ENCODE measurements at regions not wholly inside any gene's neighbourhood (a gene's known extent, or its start where the extent isn't known, plus 50 kb on each side); places are given as distances from the start of the nearest gene placed in this dataset.

- Mint-ChIP-seq H3K9me3 (peaks cover 14% of the 10 kb centered on the region), H3K4me3 (no peak overlapping the region), H3K4me1 (ENCODE audit: low read depth) (no peaks in the 10 kb centered on the region), H3K36me3 (ENCODE audit: insufficient read depth) (no peaks in the 10 kb centered on the region), H3K27me3 (ENCODE audit: low read depth) (no peaks in the 10 kb centered on the region)
- ATAC-seq: no peak
- no peak for DNase-seq
Observed at GRCh38 chr10:55137063-55137462, 336.0 kb upstream of the PCDH15 start.

GRCh38 chr10:55104738-55105137 is 303.7 kb upstream of the PCDH15 start:
- no peaks in the 10 kb centered on the region for H3K4me1 Mint-ChIP-seq (ENCODE audit: low read depth)
- no peak overlapping the region for H3K4me3 Mint-ChIP-seq
- H3K9me3 Mint-ChIP-seq: peaks cover 7% of the 10 kb centered on the region
- no peaks in the 10 kb centered on the region for H3K36me3 Mint-ChIP-seq (ENCODE audit: insufficient read depth)
- no peaks in the 10 kb centered on the region for H3K27me3 Mint-ChIP-seq (ENCODE audit: low read depth)
- no peak for DNase-seq
- ATAC-seq: no peak

- no peak for ATAC-seq
- Mint-ChIP-seq H3K4me1 (ENCODE audit: low read depth) (no peaks in the 10 kb centered on the region), H3K9me3 (peaks cover 6% of the 10 kb centered on the region), H3K27me3 (ENCODE audit: low read depth) (no peaks in the 10 kb centered on the region), H3K36me3 (ENCODE audit: insufficient read depth) (no peaks in the 10 kb centered on the region), H3K4me3 (no peak overlapping the region)
- no peak for DNase-seq
Observed at GRCh38 chr10:55098452-55098851, 297.4 kb upstream of the PCDH15 start.

- ATAC-seq: no peak
- no peak overlapping the region for H3K4me3 Mint-ChIP-seq
- no peaks in the 10 kb centered on the region for H3K9me3 Mint-ChIP-seq
- no peaks in the 10 kb centered on the region for H3K27me3 Mint-ChIP-seq (ENCODE audit: low read depth)
- H3K36me3 Mint-ChIP-seq (ENCODE audit: insufficient read depth): no peaks in the 10 kb centered on the region
- DNase-seq: no peak
- H3K4me1 Mint-ChIP-seq (ENCODE audit: low read depth): no peaks in the 10 kb centered on the region
Observed at GRCh38 chr10:55091691-55092328, 290.8 kb upstream of the PCDH15 start.

- DNase-seq (no peak), ATAC-seq (no peak)
- H3K4me3 Mint-ChIP-seq: no peak overlapping the region
- no peaks in the 10 kb centered on the region for H3K27me3 Mint-ChIP-seq (ENCODE audit: low read depth)
- no peaks in the 10 kb centered on the region for H3K4me1 Mint-ChIP-seq (ENCODE audit: low read depth)
- H3K36me3 Mint-ChIP-seq (ENCODE audit: insufficient read depth): no peaks in the 10 kb centered on the region
- H3K9me3 Mint-ChIP-seq: peaks cover 32% of the 10 kb centered on the region
Observed at GRCh38 chr10:55078121-55078520, 277.1 kb upstream of the PCDH15 start.

GRCh38 chr10:55065185-55065584 is 264.2 kb upstream of the PCDH15 start:
- Mint-ChIP-seq H3K27me3 (ENCODE audit: low read depth) (no peaks in the 10 kb centered on the region), H3K36me3 (ENCODE audit: insufficient read depth) (no peaks in the 10 kb centered on the region), H3K4me1 (ENCODE audit: low read depth) (no peaks in the 10 kb centered on the region), H3K4me3 (no peak overlapping the region), H3K9me3 (peaks cover 6% of the 10 kb centered on the region)
- ATAC-seq: no peak
- no peak for DNase-seq

GRCh38 chr10:55063811-55064210 is 262.8 kb upstream of the PCDH15 start:
- Mint-ChIP-seq H3K4me1 (ENCODE audit: low read depth) (no peaks in the 10 kb centered on the region), H3K27me3 (ENCODE audit: low read depth) (no peaks in the 10 kb centered on the region), H3K36me3 (ENCODE audit: insufficient read depth) (no peaks in the 10 kb centered on the region), H3K4me3 (no peak overlapping the region), H3K9me3 (peaks cover 6% of the 10 kb centered on the region)
- ATAC-seq (no peak), DNase-seq (no peak)

- Mint-ChIP-seq H3K27me3 (ENCODE audit: low read depth) (no peaks in the 10 kb centered on the region), H3K4me3 (no peak overlapping the region), H3K9me3 (peaks cover 6% of the 10 kb centered on the region), H3K4me1 (ENCODE audit: low read depth) (no peaks in the 10 kb centered on the region), H3K36me3 (ENCODE audit: insufficient read depth) (no peaks in the 10 kb centered on the region)
- no peak for DNase-seq
- no peak for ATAC-seq
Observed at GRCh38 chr10:55062349-55062748, 261.3 kb upstream of the PCDH15 start.

GRCh38 chr10:55058800-55059199 is 257.8 kb upstream of the PCDH15 start:
- peaks cover 8% of the 10 kb centered on the region for H3K9me3 Mint-ChIP-seq
- H3K27me3 Mint-ChIP-seq (ENCODE audit: low read depth): no peaks in the 10 kb centered on the region
- no peaks in the 10 kb centered on the region for H3K36me3 Mint-ChIP-seq (ENCODE audit: insufficient read depth)
- H3K4me3 Mint-ChIP-seq: no peak overlapping the region
- DNase-seq (no peak), ATAC-seq (no peak)
- no peaks in the 10 kb centered on the region for H3K4me1 Mint-ChIP-seq (ENCODE audit: low read depth)

- Mint-ChIP-seq H3K4me3 (no peak overlapping the region), H3K4me1 (ENCODE audit: low read depth) (no peaks in the 10 kb centered on the region), H3K9me3 (peaks cover 8% of the 10 kb centered on the region), H3K36me3 (ENCODE audit: insufficient read depth) (no peaks in the 10 kb centered on the region), H3K27me3 (ENCODE audit: low read depth) (no peaks in the 10 kb centered on the region)
- no peak for ATAC-seq
- DNase-seq: no peak
Observed at GRCh38 chr10:55051515-55051914, 250.5 kb upstream of the PCDH15 start.

GRCh38 chr10:55048830-55049498 is 247.9 kb upstream of the PCDH15 start:
- Mint-ChIP-seq H3K4me3 (no peak overlapping the region), H3K9me3 (peaks cover under 1% of the 10 kb centered on the region), H3K36me3 (ENCODE audit: insufficient read depth) (no peaks in the 10 kb centered on the region), H3K4me1 (ENCODE audit: low read depth) (no peaks in the 10 kb centered on the region), H3K27me3 (ENCODE audit: low read depth) (no peaks in the 10 kb centered on the region)
- no peak for ATAC-seq
- DNase-seq: no peak

- Mint-ChIP-seq H3K27me3 (ENCODE audit: low read depth) (no peaks in the 10 kb centered on the region), H3K4me3 (no peak overlapping the region), H3K4me1 (ENCODE audit: low read depth) (no peaks in the 10 kb centered on the region), H3K9me3 (peaks cover 5% of the 10 kb centered on the region), H3K36me3 (ENCODE audit: insufficient read depth) (no peaks in the 10 kb centered on the region)
- ATAC-seq (no peak), DNase-seq (no peak)
Observed at GRCh38 chr10:55043540-55043939, 242.5 kb upstream of the PCDH15 start.

GRCh38 chr10:55033061-55033460 is 232.0 kb upstream of the PCDH15 start:
- H3K4me3 Mint-ChIP-seq: no peak overlapping the region
- ATAC-seq: no peak
- H3K9me3 Mint-ChIP-seq: peaks cover 7% of the 10 kb centered on the region
- no peaks in the 10 kb centered on the region for H3K4me1 Mint-ChIP-seq (ENCODE audit: low read depth)
- H3K27me3 Mint-ChIP-seq (ENCODE audit: low read depth): no peaks in the 10 kb centered on the region
- H3K36me3 Mint-ChIP-seq (ENCODE audit: insufficient read depth): no peaks in the 10 kb centered on the region
- no peak for DNase-seq

- Mint-ChIP-seq H3K4me3 (no peak overlapping the region), H3K9me3 (peaks cover 15% of the 10 kb centered on the region), H3K4me1 (ENCODE audit: low read depth) (no peaks in the 10 kb centered on the region), H3K27me3 (ENCODE audit: low read depth) (no peaks in the 10 kb centered on the region), H3K36me3 (ENCODE audit: insufficient read depth) (no peaks in the 10 kb centered on the region)
- DNase-seq (no peak), ATAC-seq (no peak)
Observed at GRCh38 chr10:55024713-55025112, 223.7 kb upstream of the PCDH15 start.

- H3K4me1 Mint-ChIP-seq (ENCODE audit: low read depth): no peaks in the 10 kb centered on the region
- H3K27me3 Mint-ChIP-seq (ENCODE audit: low read depth): no peaks in the 10 kb centered on the region
- H3K9me3 Mint-ChIP-seq: peaks cover 6% of the 10 kb centered on the region
- no peak overlapping the region for H3K4me3 Mint-ChIP-seq
- no peak for ATAC-seq
- no peak for DNase-seq
- H3K36me3 Mint-ChIP-seq (ENCODE audit: insufficient read depth): no peaks in the 10 kb centered on the region
Observed at GRCh38 chr10:55019439-55019838, 218.4 kb upstream of the PCDH15 start.

All from activated T-cell treated with anti-CD3 and anti-CD28 coated beads, Interleukin-2, amount 50 U/mL, for 4 hours (primary cell).